ENCODE measurements at regions not wholly inside any gene's neighbourhood (a gene's known extent, or its start where the extent isn't known, plus 50 kb on each side); places are given as distances from the start of the nearest gene placed in this dataset.
A peak's percentile ranks its signal among the peaks of the same experiment; 100 is the strongest.

DNA sequence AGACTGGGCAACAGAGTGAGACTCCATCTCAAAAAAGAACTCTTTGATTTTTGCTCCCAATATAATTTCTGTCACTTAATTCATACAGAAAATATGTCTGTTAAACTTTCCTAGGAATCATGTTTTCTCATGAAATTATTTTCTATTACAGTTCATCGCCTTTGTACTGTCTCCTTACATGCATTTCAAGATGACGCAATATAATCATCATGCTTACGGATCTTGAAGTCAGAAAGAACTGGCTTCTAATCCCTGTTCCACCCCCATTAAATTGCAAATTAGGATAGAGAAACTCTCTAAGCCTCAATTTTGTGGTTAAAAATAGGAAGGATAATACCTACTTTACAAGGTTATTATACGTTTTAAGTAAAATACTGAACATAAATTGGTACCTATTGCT lies 467.6 kb upstream of the SMIM21 start:
- 90 to 92% methylated on average over 4 of the region's 4 CpGs for WGBS, 2 donors
- Histone ChIP-seq H3K4me1 (ENCODE audit: control insufficient read depth in 2 of 2, insufficient read depth in 2 of 2, low read length in 1 of 2) (no peaks in the 10 kb centered on the region), H3K36me3 (ENCODE audit: control insufficient read depth in 2 of 2, insufficient read depth in 2 of 2, low read length in 1 of 2) (no peaks in the 10 kb centered on the region), H3K27ac (ENCODE audit: low read depth in 2 of 2, low read length in 1 of 2) (no peak overlapping the region), H3K4me3 (ENCODE audit: low read depth in 1 of 2, low read length in 2 of 2) (no peak overlapping the region), H3K27me3 (ENCODE audit: control insufficient read depth in 1 of 2, insufficient read depth in 2 of 2, low read length in 2 of 2) (no peaks in the 10 kb centered on the region), H3K9me3 (ENCODE audit: control insufficient read depth in 2 of 2, insufficient read depth in 1 of 2, low read depth in 1 of 2, low read length in 1 of 2) (no peaks in the 10 kb centered on the region)

- WGBS, 2 donors, result 84 to 95% methylated on average over 4 of the region's 4 CpGs
- Histone ChIP-seq H3K4me3 (ENCODE audit: low read depth in 1 of 2, low read length in 2 of 2) (no peak overlapping the region), H3K27me3 (ENCODE audit: control insufficient read depth in 1 of 2, insufficient read depth in 2 of 2, low read length in 2 of 2) (no peaks in the 10 kb centered on the region)
Measured at GRCh38 chr18:75884728-75885127, 457.2 kb upstream of the SMIM21 start.

DNA sequence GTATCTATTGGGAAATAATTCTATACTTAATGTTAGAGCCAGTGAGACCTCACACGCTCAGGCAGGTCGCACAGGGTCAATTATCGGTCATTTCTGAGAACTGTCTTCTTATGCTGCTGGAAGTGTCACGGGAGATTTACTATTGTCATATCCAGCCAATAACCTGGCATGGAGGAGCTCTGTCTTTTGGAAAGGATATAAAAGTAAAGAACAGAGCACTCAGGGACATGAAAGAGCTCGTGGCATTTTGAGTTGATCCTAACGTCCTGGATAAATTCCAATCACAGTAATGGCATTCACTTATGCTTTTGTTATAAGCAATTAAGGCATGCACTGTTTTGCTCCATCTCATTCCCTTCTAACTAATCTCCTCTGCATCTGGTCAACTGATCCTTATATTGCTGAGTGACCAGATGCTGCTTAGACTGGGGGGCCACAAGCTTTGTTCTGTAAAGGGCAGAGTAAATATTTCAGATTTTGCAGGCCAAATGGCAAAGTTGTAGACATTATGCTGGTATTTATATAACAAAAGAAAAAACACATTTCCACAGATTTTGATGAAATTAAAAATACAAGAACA lies 453.5 kb upstream of the SMIM21 start:
- H3K4me3 ChIP-seq (ENCODE audit: low read depth in 1 of 2, low read length in 2 of 2), result no peak overlapping the region
- H3K27me3 ChIP-seq (ENCODE audit: control insufficient read depth in 1 of 2, insufficient read depth in 2 of 2, low read length in 2 of 2), result no peaks in the 10 kb centered on the region
- H3K9me3 ChIP-seq (ENCODE audit: control insufficient read depth in 2 of 2, insufficient read depth in 1 of 2, low read depth in 1 of 2, low read length in 1 of 2), result no peaks in the 10 kb centered on the region
- no peak overlapping the region for H3K27ac ChIP-seq (ENCODE audit: low read depth in 2 of 2, low read length in 1 of 2)
- no peaks in the 10 kb centered on the region for H3K36me3 ChIP-seq (ENCODE audit: control insufficient read depth in 2 of 2, insufficient read depth in 2 of 2, low read length in 1 of 2)
- H3K4me1 ChIP-seq (ENCODE audit: control insufficient read depth in 2 of 2, insufficient read depth in 2 of 2, low read length in 1 of 2), result no peaks in the 10 kb centered on the region
- 39 to 52% methylated on average over 6 of the region's 6 CpGs for WGBS, 2 donors

More at GRCh38 chr18:75884728-75885127, 457.2 kb upstream of the SMIM21 start:
- Histone ChIP-seq H3K27ac (ENCODE audit: low read depth in 2 of 2, low read length in 1 of 2) (no peak overlapping the region), H3K9me3 (ENCODE audit: control insufficient read depth in 2 of 2, insufficient read depth in 1 of 2, low read depth in 1 of 2, low read length in 1 of 2) (no peaks in the 10 kb centered on the region), H3K4me1 (ENCODE audit: control insufficient read depth in 2 of 2, insufficient read depth in 2 of 2, low read length in 1 of 2) (peaks cover 0 to 1% of the 10 kb centered on the region in 2 donors), H3K36me3 (ENCODE audit: control insufficient read depth in 2 of 2, insufficient read depth in 2 of 2, low read length in 1 of 2) (no peaks in the 10 kb centered on the region)

DNA sequence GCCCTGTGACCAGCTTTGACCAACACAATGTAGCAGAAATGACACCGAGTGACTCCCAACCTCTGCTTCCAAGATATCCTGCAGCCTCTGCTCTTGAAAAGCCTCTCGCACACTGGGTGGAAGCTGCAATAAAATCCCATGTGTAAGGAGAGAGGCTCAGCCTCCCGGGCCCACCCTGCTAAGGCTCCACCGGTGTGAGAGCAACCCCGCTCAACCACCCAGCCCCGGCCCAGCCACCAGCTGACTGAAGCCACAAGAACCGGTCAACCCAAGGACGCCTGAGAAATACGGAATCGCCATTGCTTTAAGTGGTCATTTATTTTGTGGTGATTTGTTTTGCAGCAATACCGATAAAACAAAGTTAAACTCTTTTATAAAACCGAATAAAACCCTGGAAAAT lies 452.8 kb upstream of the SMIM21 start:
- Histone ChIP-seq H3K27ac (ENCODE audit: low read depth in 2 of 2, low read length in 1 of 2) (no peak overlapping the region), H3K27me3 (ENCODE audit: control insufficient read depth in 1 of 2, insufficient read depth in 2 of 2, low read length in 2 of 2) (no peaks in the 10 kb centered on the region), H3K4me3 (ENCODE audit: low read depth in 1 of 2, low read length in 2 of 2) (no peak overlapping the region), H3K36me3 (ENCODE audit: control insufficient read depth in 2 of 2, insufficient read depth in 2 of 2, low read length in 1 of 2) (no peaks in the 10 kb centered on the region), H3K4me1 (ENCODE audit: control insufficient read depth in 2 of 2, insufficient read depth in 2 of 2, low read length in 1 of 2) (no peaks in the 10 kb centered on the region), H3K9me3 (ENCODE audit: control insufficient read depth in 2 of 2, insufficient read depth in 1 of 2, low read depth in 1 of 2, low read length in 1 of 2) (no peaks in the 10 kb centered on the region)
- WGBS, 2 donors, result 93 to 94% methylated on average over 12 of the region's 12 CpGs

DNA sequence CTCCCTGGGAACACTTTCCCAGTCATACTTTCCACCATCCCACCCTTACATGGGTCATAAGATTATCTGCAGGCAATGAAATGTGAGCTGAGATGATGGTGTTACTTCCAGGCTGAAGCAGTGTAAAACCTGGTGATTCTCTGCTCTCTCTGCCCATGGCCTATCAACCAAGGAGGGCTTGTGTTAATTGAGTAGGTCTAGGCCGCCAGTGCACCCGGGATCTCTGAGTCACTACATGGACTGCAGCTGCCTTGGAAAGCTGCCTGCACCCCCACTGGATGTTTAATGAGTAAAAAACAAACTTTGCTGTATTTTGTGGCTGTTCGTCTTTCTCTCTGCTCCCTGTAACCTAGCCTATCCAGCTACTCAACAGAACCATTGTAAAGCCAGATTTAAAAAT lies 451.7 kb upstream of the SMIM21 start:
- 57 to 62% methylated on average over 3 of the region's 3 CpGs for WGBS, 2 donors
- H3K27me3 ChIP-seq (ENCODE audit: control insufficient read depth in 1 of 2, insufficient read depth in 2 of 2, low read length in 2 of 2), result no peaks in the 10 kb centered on the region
- H3K27ac ChIP-seq (ENCODE audit: low read depth in 2 of 2, low read length in 1 of 2), result no peak overlapping the region
- H3K36me3 ChIP-seq (ENCODE audit: control insufficient read depth in 2 of 2, insufficient read depth in 2 of 2, low read length in 1 of 2), result no peaks in the 10 kb centered on the region
- H3K9me3 ChIP-seq (ENCODE audit: control insufficient read depth in 2 of 2, insufficient read depth in 1 of 2, low read depth in 1 of 2, low read length in 1 of 2), result no peaks in the 10 kb centered on the region
- no peak overlapping the region for H3K4me3 ChIP-seq (ENCODE audit: low read depth in 1 of 2, low read length in 2 of 2)
- no peaks in the 10 kb centered on the region for H3K4me1 ChIP-seq (ENCODE audit: control insufficient read depth in 2 of 2, insufficient read depth in 2 of 2, low read length in 1 of 2)

DNA sequence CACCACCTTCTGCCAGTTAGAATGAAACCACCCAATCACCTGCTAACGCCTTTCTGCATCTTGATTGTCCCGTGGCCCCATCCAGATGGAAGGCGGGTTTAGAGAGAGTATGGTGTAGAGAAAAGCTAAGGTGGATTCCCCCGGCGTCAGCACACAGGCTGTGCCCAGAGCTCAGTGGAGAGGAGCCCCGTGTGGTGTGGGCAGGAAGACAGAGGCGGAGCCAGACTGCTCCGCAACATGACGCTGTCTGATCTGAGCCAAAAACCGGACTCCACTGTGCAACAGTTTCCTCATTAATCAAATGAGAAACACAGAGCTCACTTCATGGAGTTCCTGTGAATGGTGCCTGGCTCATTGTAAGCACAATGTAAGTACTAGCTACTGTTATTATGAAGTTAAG lies 448.1 kb upstream of the SMIM21 start:
- no peaks in the 10 kb centered on the region for H3K9me3 ChIP-seq (ENCODE audit: control insufficient read depth in 2 of 2, insufficient read depth in 1 of 2, low read depth in 1 of 2, low read length in 1 of 2)
- no peak overlapping the region for H3K27ac ChIP-seq (ENCODE audit: low read depth in 2 of 2, low read length in 1 of 2)
- no peak overlapping the region for H3K4me3 ChIP-seq (ENCODE audit: low read depth in 1 of 2, low read length in 2 of 2)
- no peaks in the 10 kb centered on the region for H3K36me3 ChIP-seq (ENCODE audit: control insufficient read depth in 2 of 2, insufficient read depth in 2 of 2, low read length in 1 of 2)
- H3K27me3 ChIP-seq (ENCODE audit: control insufficient read depth in 1 of 2, insufficient read depth in 2 of 2, low read length in 2 of 2), result no peaks in the 10 kb centered on the region
- H3K4me1 ChIP-seq (ENCODE audit: control insufficient read depth in 2 of 2, insufficient read depth in 2 of 2, low read length in 1 of 2), result no peaks in the 10 kb centered on the region
- 75 to 84% methylated on average over 10 of the region's 10 CpGs for WGBS, 2 donors

DNA sequence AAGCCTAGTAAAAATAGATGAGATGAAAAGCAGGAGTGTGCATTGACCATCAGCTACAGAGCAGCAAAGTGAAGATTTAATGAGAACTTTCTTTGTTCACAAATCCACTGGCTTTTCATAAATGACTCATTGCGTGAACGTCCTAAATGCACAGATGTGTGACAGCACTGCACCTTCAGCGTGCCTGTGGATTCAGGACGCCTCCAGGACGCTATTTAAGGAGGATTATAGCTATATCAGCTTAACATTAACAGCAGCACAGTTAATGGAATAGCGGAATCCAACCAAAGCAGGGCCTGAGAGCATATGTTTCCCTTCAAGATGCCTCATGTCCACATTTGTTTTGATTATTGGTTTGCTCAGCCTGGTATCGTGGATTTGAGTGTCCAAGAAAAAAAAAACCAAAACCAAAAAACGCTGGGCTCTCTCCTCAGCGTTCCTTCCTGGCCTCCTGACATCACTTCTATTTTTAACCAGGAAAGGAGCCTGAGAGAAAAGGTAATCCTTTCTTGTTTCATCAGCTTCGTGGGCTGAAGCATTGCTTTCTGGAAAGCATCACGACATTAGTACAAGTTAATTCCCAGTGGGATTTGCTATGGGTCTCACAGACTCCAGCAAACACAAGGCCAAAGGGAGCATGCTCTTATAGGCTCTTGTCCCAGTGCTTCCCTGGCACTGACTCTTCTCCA lies 447.0 kb upstream of the SMIM21 start:
- H3K27me3 ChIP-seq (ENCODE audit: control insufficient read depth in 1 of 2, insufficient read depth in 2 of 2, low read length in 2 of 2), result no peaks in the 10 kb centered on the region
- H3K4me1 ChIP-seq (ENCODE audit: control insufficient read depth in 2 of 2, insufficient read depth in 2 of 2, low read length in 1 of 2), result no peaks in the 10 kb centered on the region
- peak overlapping the region in 1 of 2 donors; percentile 44 for H3K27ac ChIP-seq (ENCODE audit: low read depth in 2 of 2, low read length in 1 of 2)
- WGBS, 2 donors, result 28 to 36% methylated on average over 11 of the region's 11 CpGs
- H3K36me3 ChIP-seq (ENCODE audit: control insufficient read depth in 2 of 2, insufficient read depth in 2 of 2, low read length in 1 of 2), result no peaks in the 10 kb centered on the region
- no peaks in the 10 kb centered on the region for H3K9me3 ChIP-seq (ENCODE audit: control insufficient read depth in 2 of 2, insufficient read depth in 1 of 2, low read depth in 1 of 2, low read length in 1 of 2)
- H3K4me3 ChIP-seq (ENCODE audit: low read depth in 1 of 2, low read length in 2 of 2), result no peak overlapping the region

- Histone ChIP-seq H3K4me3 (ENCODE audit: low read depth in 1 of 2, low read length in 2 of 2) (no peak overlapping the region), H3K4me1 (ENCODE audit: control insufficient read depth in 2 of 2, insufficient read depth in 2 of 2, low read length in 1 of 2) (no peaks in the 10 kb centered on the region), H3K27me3 (ENCODE audit: control insufficient read depth in 1 of 2, insufficient read depth in 2 of 2, low read length in 2 of 2) (no peaks in the 10 kb centered on the region), H3K27ac (ENCODE audit: low read depth in 2 of 2, low read length in 1 of 2) (no peak overlapping the region), H3K36me3 (ENCODE audit: control insufficient read depth in 2 of 2, insufficient read depth in 2 of 2, low read length in 1 of 2) (no peaks in the 10 kb centered on the region), H3K9me3 (ENCODE audit: control insufficient read depth in 2 of 2, insufficient read depth in 1 of 2, low read depth in 1 of 2, low read length in 1 of 2) (no peaks in the 10 kb centered on the region)
- WGBS, 2 donors, result 75 to 77% methylated on average over 3 of the region's 3 CpGs
Measured at GRCh38 chr18:75871596-75871995, 444.1 kb upstream of the SMIM21 start.

GRCh38 chr18:75869162-75869561 lies 441.7 kb upstream of the SMIM21 start:
- no peak overlapping the region for H3K27ac ChIP-seq (ENCODE audit: low read depth in 2 of 2, low read length in 1 of 2)
- 24 to 42% methylated on average over 1 of the region's 1 CpG for WGBS, 2 donors

GRCh38 chr18:75868031-75868430 lies 440.5 kb upstream of the SMIM21 start:
- 91 to 94% methylated on average over 9 of the region's 9 CpGs for whole genome bisulfite sequencing, 2 donors
- no peak overlapping the region for H3K27ac ChIP-seq (ENCODE audit: low read depth in 2 of 2, low read length in 1 of 2)
- no peaks in the 10 kb centered on the region for H3K27me3 ChIP-seq (ENCODE audit: control insufficient read depth in 1 of 2, insufficient read depth in 2 of 2, low read length in 2 of 2)
- H3K4me1 ChIP-seq (ENCODE audit: control insufficient read depth in 2 of 2, insufficient read depth in 2 of 2, low read length in 1 of 2), result no peaks in the 10 kb centered on the region
- no peaks in the 10 kb centered on the region for H3K36me3 ChIP-seq (ENCODE audit: control insufficient read depth in 2 of 2, insufficient read depth in 2 of 2, low read length in 1 of 2)
- H3K9me3 ChIP-seq (ENCODE audit: control insufficient read depth in 2 of 2, insufficient read depth in 1 of 2, low read depth in 1 of 2, low read length in 1 of 2), result peaks cover 0 to 3% of the 10 kb centered on the region in 2 donors
- H3K4me3 ChIP-seq (ENCODE audit: low read depth in 1 of 2, low read length in 2 of 2), result no peak overlapping the region

More at GRCh38 chr18:75869162-75869561, 441.7 kb upstream of the SMIM21 start:
- Histone ChIP-seq H3K4me3 (ENCODE audit: low read depth in 1 of 2, low read length in 2 of 2) (no peak overlapping the region), H3K36me3 (ENCODE audit: control insufficient read depth in 2 of 2, insufficient read depth in 2 of 2, low read length in 1 of 2) (no peaks in the 10 kb centered on the region), H3K27me3 (ENCODE audit: control insufficient read depth in 1 of 2, insufficient read depth in 2 of 2, low read length in 2 of 2) (no peaks in the 10 kb centered on the region), H3K4me1 (ENCODE audit: control insufficient read depth in 2 of 2, insufficient read depth in 2 of 2, low read length in 1 of 2) (no peaks in the 10 kb centered on the region), H3K9me3 (ENCODE audit: control insufficient read depth in 2 of 2, insufficient read depth in 1 of 2, low read depth in 1 of 2, low read length in 1 of 2) (peaks cover 0 to 3% of the 10 kb centered on the region in 2 donors)
